HUDEP-2 (cell line): ENCODE measurements at regions not wholly inside any gene's neighbourhood (a gene's known extent, or its start where the extent isn't known, plus 50 kb on each side); places are given as distances from the start of the nearest gene placed in this dataset.

ENCODE experiments used
- DNase-seq, 76 experiments: peaks; one replicate each; lab custom pipeline; 2025; ENCODE audit not compliant: unreplicated experiment in 76 of 76; lab: John Stamatoyannopoulos, UW

DNA sequence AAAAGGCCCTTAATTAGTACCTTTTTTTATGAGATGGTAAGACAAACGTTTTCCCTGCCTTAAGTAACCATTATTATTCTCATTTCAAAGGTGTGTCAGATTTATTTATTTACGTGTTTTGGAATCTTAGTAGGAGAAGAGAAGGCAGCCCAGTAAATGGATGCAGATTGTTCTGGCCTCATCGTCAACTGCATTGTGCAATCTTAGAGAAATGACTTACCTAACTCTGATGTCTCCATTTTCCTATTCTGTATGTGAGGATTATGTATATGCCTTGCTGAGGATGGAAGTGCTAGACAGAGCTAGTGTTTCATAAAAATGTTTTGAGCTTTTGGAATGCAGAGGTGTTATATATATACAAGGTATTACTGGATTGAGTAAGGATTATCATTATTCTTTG, 97.0 kb upstream of the JAG1 start:
- DNase-seq, result no peak

DNA sequence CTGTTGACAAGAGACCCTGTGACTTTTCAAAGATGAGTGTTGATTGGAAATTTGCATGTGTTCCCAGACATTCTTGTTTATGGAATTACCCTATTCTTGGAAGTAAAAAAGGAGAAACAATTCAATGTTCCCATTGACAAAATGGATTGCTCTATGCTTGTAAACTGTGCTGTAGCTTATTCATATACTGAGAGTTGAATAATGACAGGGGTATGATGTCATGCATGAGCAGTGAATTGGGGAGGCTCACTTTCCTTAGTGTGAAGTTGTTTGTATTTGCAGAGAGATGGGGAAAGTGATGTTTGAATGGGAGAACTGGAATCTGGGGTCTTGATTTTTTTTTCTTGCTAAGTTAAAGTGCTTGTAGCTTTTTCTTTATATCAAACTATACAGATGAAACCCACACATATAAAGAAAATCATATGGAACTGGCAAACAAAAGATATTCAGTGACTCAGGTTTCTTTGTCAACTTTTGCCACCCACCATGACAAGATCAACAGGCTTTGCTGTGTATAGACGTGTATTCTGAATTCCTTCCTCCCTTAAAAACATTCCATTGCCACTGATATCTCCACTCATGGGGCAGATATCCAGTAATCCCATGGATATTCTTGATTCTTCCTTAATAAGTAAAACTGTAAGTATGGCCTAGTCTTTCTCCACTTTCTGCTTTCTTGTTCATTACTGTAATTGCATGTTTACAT, 97.8 kb upstream of the JAG1 start:
- no peak for DNase-seq

DNA sequence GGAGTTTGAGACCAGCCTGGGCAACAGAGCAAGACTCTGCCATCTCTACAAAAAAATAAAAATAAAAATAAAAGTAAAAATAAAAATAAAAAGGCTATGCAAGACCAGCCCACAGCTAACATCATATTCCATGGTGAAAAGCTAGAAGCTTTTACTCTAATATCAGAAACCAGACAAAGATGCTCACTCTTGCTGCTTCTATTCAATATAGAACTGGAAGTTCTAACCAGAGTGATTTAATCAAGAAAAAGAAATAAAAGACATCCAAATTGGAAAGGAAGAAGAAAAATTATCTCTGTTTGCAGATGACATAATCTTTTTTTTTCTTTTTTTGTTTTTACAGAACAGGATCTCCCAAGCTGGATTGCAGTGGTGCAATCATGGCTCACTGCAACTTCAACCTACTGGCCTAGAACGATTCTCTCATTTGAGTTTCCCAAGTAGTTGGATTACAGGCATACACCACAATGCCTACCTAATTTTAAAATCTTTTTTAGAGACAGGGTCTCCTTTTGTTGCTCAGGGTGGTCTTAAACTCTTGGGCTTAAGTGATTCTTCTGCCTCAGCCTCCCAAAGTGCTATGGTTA, 100.7 kb upstream of the JAG1 start:
- no peak for DNase-seq

DNA sequence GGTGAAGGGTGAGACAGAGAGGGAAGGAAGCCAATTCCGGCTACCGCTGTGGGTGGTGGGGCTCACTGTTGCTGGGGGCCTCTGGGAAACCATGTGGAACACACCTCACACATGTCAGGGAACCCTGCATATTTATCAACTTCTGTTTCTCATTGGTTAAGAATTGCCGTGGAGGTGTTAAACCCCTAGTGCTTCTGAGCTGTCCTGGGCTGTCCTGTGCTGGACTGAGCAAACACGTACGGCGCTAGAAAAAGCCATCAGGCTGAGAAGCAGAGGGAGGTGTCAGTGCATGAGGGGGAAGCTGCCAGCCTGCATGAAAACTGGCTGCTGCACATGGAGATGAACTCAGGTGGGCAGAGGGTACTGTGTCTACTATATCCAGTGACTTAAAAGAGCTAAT, 103.9 kb upstream of the JAG1 start:
- no peak for DNase-seq

DNA sequence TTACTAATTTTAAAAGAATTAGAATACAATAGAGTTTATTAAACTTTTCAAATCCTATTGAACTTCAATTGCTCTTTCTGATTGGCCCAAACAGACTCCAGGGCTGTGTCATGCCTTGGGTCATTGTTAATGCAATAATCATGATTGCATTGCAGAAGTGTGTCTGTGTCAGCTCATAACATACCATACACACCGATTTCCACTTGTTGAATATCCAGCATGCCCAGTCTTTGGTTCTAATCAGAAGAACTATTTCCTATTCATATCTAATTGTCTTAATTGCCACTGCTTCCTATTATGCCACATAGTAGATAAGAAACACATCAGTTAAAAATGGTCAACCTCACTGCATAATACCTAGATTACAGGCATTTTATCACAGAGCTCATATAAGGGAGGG, 106.1 kb upstream of the JAG1 start:
- DNase-seq, result no peak

DNA sequence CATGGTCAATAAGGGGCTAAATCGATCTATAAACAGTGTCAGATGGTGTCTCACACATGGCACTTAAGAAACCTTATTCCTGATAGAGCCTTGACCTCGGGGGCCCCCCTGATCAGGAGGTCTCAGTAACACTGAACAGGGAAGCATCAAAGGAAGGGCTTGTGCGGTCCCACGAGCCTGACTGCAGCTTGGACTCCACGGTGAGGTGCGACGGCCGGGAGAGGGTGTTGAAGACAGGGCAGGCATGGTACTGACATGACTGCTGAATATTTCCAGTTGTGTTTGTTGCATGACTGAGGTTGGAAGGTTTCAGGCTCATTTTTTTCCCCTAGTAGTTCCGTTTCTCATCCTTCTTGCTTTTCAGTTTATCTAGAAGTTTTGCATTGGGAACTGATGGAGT, 107.1 kb upstream of the JAG1 start:
- DNase-seq, result no peak

DNA sequence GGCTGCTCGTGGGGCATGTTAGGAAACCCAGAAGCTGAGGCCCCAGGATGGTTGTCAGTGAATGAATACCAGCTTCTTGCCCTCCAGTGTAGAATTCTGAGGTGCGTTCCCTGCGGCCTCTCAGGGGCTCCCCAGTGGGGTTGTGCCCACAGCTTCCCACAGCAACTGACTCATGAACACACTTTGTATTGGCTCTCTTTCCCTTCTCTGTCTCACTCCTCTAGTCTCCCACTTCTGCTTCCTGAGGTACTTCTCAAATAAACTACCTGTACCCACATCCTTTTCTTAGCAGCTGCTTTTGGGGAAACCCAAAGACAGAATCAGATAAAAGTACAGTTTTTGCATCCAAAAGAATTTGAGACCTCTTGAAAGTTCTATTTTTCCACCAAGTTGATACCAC, 107.7 kb upstream of the JAG1 start:
- no peak for DNase-seq

DNA sequence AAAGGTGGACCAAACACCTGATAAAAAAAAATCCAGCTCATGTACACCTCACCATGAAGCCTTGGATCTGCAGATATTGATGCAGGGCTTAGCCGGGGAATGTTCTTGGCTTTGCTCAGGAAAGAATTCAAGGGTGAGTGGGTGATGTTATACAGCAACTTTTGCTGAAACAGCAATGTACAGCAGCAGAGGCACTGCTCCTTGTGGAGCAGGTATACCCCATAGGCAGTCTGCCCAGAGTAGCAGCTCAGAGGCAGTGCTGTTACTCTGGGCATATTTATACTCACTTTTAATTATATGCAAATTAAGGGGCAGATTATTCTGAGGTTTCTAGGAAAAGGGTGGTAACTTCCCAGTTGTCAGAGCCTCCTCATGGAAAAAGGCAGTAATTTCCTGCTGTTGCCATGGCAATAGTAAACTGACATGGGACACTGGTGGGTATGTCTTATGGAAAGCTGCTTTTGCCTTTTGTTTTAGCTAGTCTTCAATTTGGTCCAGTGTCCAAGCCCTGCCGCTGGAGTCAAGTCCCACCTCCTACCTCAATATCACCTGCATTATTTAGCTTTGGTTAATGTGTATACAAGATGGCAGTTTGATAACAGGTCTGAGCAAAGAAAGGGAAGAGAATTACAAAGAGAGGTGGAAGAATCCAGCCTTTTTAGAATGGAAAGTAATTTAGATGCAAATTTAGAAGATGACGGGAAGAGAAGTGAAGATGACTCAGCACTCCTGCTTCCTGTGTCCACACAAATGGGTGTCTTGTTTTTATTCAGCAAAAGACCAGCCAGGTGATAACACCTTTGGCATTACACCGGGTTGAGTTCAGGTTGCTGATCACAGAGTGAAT, 110.1 kb upstream of the JAG1 start:
- DNase-seq, result no peak

DNA sequence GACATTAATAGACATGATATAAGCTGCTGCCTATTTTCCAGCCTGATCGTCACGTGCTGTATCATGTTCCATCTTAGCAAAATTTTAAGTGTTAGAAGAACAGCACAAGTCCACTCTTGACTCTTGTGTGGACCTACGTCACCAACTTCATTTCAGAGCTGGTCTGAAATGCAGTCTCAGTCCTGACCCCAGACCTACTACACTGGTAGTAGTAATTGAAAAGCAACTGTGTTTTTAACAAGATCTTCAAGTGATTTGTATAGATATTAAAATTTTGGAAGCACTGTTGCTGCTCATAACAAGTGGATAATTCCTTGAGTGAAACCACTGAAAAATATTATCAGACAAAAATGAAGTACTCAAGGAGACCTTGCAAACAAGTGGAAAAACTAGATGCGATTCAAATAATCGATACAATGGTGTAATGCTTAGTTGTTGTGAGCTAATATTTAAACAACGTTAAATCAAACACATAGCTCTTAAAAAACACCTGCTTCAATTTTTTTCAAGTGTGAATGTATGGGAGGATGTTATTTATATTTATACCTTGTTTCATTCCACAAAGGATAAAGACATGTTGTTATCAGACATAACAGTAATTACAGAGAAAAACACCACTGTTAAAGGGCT, 110.9 kb upstream of the JAG1 start:
- no peak for DNase-seq

DNA sequence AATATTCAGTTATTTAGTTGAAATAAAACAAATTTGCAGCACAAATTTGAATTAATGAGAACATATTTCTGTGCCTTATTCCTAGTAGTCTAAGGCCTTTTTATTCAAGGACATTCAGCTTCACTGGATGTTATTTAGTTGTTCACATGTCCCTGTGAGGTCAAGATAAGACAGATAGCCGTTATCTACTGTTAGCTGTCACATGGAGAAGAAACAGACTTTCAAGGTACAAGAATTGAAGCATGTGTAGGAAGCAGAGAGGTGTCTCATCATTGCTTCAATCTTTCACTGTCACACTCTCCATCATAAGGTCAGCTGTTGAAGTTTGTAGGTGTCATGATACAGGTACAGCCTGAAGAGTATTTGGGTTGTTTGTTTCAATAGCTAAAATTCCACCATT, 112.9 kb upstream of the JAG1 start:
- DNase-seq, result peak in 14 of 76 experiments; percentile 5 to 51 (median 22)

DNA sequence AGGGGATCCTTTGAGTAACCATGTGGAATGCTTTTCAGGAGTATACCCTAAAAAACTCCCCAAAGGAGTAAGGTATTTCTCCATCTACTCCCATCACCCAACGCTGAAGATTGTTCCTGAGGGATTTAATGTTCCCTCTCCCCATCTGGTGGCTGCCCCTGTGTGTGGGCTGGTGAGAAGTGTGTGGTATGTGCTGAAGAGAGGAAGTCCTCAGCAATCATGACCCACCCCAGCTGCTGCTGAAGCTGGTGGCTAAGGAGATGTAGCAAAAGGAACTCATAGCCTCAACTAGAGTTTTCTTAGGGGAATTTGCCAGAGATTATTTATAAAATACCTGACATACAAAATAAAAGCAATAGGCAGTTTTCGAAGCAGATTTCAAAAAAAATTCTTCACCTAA, 114.3 kb upstream of the JAG1 start:
- no peak for DNase-seq

DNA sequence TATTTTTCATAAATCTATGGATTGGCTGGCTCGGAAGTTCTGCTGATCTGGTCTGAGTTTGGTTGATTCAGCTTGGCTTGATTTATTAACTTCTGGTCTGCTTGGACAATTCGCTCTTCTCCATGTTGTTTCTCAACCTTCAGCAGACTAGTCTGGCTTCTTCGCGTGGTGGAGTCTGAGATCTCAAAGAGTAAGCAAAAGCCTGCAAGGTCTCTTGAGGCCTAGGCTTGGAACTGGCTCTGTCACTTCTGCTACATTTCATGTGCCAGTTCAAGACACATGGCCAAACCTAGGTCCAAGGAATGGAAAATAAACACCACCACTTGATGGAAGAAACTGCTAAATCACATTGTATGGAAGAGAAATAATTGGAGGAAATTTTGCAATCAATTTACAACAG, 115.1 kb upstream of the JAG1 start:
- DNase-seq, result no peak

DNA sequence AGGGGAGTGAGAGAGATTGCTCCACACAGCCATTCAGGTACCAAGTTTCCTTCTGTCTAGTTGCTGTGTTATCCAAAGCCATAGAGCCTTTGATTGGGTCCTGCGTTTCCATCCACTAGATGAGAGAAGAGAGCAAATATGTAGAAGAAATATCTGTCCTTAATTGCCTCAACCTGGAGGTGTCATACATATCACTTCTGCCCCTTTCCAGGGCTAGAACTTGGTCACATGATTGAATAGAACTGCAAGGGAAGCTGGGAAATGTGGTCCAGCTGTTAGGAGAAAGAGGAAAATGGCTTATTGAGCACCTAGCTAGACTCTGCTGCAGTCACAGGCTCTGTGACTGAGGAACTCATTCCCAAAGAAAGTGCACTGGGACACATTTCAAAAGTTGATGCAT, 115.6 kb upstream of the JAG1 start:
- no peak for DNase-seq

DNA sequence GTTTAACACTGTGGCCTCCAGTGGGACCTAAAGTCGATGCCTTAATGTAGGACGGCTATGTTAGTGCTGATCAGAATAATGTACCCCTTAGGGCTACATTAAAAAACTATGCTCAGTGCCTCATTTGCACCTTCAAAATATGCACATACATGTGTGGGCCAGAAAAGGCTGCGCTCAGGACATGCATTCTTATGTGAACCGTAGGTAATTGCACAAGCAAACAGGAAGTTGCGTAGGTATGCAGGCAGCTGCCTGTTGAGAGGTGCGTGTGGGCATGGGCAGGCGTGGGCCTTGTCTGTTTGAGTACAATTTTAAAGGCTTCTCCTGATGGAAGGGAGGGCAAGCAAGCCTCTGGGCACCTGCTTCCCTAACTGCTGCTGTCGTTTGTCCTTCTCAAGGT, 116.2 kb upstream of the JAG1 start:
- DNase-seq, result no peak

DNA sequence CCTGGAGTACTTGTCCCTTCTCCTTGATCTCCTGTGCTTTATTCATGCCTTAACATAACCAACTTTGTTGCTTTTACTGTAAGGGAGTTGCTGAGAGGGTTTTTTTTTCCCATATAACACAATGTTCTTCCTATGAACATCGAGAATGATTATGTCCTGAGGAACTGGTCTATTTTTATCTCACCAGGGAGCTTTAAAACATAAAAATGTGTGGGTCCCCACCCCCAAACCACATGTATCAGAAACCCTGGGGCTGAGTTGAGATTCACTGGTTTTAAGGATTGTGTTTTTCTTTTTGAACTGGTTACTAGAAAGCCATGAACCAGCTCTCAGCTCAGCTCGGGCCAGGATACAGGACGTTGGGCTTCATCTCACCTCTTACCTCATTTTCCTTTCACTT, 118.5 kb upstream of the JAG1 start:
- DNase-seq, result no peak

DNA sequence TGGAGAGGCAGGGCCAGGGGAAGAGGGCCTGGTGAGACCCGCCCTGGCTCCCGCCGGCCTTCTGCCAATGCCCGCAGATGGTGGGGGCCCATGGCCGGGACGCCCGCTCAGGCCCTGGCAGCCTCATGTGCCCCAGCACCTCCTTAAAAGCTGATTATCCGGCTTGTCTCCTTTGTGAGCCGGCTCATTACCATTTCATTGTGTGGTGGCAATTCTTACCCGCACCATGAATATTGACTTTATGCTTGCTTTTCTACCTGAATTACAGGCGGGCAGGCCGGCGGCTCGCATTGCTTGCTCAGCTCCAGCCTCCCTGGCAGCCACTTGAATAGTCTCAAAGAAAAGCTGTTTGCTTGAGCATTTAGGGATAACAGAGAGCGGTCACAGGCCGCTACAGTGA, 120.0 kb upstream of the JAG1 start:
- DNase-seq, result no peak

DNA sequence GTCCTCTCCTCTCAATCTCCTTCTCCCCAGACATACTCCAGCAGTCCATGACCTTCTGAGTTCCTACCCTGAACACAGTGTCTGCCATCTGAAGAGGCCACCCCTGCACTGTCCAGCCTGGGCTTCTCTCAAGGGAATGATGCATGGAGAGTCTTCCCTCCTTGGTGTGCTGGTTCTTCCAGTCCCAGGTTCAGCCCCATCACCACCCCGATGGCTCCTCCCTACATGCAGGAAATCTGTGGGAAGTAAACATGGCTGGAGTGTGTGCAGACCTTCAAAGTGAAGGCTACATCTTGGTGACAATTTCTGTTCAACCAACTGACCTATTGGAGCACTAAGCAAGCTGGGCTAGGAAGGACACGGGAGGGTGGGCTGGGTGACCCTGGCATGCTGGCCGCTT, 121.0 kb upstream of the JAG1 start:
- no peak for DNase-seq

DNA sequence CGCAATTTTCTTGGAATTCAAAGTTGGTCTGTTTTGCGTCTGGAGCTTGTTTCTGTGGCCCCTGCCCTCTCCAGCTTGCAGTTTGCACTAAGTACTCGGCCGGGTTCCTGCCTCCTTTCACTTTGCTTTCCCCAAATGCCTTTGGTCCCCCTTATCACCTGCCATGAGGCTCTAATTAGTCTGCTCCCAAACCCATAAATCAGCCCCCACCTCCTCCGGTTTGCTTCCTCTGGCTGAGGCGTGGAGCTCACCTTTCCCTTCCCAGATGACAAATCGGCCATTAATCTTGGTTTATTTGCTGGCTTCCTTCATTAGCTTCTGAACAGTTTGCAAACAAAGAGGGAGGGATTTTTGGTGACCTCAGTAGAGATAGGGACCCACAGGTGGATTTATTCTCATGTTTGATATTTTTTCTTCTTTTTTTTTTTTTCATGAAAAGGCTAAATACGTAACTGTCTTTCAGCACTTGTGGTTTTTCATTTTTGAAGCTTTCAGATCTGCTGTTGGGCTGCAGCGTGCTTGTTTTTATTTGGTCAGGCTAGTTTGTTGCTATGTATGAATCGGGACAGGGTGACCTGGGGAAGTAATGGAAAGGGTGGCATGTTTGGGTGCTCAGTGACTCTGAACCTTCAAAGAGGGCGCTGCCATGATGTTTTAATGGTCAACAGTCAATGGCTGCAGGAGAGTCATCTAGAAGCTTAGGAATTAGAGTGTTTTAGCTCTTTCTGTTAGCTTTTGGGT, 121.7 kb upstream of the JAG1 start:
- no peak for DNase-seq

DNA sequence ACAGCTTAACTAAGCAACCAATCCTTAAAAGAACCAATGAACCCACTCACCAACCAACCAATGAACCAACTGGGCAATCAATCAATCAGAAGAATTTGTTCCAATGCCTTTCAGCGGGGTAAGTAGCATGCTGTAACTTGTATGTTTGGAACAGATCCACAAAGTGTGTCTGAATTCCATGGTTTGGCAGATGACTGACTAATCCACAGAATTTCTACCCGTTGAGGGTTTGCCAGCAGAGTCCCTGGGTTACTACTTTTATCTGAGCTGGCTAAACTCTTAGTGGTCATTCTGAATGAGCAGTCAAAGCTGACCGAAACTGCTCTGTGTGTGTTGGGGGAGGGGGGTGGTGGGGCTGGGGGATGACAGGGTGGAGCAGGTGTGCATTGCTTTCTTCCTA, 125.0 kb upstream of the JAG1 start:
- DNase-seq, result no peak

DNA sequence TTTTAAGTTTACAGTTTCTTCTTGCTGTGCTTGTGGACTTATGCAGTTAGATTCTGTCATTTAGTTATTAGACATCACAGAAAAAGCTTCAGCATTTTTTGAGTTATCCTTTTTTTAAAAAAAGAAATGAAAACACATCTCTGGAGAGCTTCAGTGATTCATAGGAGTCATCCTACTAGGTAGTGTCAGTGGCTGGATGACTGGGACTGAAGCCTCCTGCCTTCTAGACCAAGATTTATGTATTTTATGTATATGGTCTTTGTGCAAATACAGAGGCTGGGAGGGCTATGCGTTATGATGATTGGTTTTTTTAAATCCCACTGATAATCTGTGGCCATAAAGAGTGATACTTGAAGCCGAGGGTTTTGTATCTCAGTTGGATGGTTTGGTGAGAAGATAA, 125.9 kb upstream of the JAG1 start:
- no peak for DNase-seq

DNA sequence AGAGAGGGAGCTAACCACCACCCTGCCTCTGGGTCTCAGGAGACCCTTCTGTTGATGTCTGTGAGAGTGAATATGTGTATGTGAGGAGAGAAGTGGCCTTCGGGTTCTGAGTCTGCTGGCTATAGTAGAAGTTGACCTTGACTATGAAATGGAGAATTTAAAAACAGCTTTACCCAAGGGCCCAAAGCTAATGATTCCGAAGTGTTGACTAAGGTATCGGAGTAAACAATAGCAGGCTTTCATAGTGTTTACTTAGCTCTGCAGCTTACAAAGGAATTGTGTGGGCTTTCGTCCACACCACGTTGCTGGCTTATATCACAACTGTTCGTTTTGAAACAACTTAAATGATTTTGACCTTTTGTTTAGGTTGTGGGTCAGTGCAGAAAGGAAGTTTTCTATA, 126.5 kb upstream of the JAG1 start:
- DNase-seq, result no peak
